ENCODE measurements at regions not wholly inside any gene's neighbourhood (a gene's known extent, or its start where the extent isn't known, plus 50 kb on each side); places are given as distances from the start of the nearest gene placed in this dataset.
"Not testable (repeated sequence)": the region's sequence is repeated elsewhere in the genome, so short reads cannot be mapped to it uniquely, and the experiment has no call there.

DNA sequence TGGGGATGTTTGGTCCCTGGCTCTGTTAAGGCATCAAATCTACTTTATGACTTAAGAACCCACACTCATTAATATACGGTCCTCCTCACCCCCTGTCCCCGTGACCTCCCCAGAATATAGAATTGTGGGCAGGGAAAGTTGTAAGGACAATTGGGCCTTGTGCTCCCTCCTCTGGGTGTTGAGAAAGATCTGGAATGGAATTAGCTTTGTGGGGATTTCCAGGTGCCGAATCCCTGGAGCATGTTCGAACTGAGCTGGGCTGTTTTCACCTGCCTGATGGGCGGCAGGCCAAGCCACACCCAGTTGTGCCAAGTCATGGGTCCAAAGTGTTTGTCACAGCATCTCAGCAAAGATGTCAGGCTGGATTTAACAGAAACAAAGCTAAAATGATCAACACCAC lies 349.3 kb upstream of the KLF3 start:
- DNase-seq, result no peak

GRCh38 chr4:38315286-38315685 lies 348.7 kb upstream of the KLF3 start:
- DNase-seq, result no peak

DNA sequence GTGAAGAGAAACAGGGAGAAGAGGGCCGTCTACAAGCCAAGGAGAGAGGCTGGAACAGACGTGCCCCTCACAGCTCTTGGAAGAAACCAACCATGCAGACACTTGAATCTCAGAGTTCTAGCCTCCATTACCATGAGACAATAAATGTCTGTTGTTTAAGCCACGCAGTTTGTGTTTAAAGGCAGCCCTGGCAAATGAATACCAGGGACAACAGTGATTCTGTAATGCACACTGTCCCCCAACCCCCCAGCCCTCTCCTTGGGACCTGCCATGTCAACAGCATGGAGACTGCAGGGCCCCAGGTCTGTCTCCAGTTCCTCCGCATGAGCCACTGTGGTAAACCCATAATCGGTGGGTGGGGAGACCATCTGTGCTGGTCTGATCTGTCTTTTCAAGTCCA lies 348.0 kb upstream of the KLF3 start:
- no peak for DNase-seq

GRCh38 chr4:38317041-38317674 lies 346.8 kb upstream of the KLF3 start:
- no peak for DNase-seq

DNA sequence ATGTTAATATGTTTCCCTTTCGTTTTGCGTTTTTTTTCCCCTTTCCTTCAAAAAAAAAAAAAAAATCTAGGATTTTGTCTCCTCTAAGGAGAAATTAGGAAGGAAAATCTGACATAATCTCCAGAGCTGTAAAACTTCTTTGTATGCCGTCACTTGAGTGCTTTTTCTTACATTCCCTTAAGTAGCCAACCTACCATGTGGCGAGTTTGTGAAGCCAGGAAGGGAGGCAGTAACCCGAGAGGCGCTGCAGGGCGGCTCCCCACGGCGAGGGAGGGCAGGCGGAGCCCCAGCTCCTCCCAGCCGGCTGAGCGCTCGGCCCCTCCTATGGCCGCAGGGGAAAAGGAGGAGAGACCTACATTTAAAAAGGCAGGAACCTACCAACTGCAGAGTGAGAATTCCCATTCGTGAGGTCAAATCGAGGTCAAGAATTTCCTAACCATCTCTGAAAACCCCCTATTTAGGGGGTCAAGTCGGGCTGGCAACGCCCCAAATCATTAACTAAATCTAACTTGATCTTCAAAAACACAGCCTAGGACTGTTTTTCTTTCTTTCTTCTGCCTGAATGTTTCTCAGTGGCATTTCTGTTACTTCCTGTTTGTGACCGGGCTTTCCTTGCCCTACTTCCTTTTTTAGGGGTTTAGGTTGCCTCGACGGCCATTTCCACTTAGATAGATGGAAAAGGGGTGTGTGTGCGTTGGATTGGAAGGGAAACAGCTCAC lies 345.1 kb upstream of the KLF3 start:
- DNase-seq, result peak; percentile 41

DNA sequence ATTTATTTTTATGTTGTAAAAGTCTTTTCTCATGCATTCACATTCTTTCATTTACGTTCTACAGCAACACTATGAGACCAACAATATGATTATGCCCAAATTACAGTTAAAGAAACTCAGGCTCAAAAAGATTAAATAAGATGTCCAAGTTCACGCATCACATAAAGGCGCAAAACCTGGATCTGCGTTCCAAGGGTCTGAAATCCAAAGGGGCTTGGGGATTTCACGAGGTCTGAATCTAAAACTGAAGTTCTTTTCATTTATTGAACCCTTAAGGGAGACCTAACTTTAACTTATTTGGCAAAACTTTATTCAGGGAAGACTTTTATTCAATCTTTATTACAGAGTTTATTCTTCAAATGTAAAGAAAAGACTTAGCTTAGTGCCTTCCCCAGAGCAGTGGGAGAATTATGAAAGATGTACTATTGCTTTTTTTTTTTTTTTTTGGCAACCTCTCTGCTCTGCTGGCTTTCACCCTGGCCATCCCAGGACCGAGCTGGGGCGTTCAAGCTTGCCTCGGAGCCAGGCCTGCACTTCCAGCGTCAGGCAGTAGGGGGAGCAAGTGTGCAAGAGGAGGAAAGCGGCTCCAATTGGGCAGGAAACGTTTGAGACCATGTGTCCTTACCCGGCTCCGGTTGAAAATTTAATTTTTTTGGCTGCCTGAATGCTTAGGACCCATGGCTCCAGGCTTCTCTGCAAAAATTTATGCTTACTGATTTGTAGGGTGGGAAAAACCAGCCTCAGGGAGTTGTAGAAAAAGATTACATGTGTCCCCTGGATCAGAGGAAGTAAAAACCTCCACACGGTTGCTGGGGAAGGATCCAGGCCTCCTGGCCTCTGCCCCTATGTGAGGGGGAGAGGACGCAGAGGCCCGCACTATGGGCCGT lies 344.3 kb upstream of the KLF3 start:
- DNase-seq, result peak; percentile 95

GRCh38 chr4:38320343-38320695 lies 343.7 kb upstream of the KLF3 start:
- DNase-seq, result no peak

DNA sequence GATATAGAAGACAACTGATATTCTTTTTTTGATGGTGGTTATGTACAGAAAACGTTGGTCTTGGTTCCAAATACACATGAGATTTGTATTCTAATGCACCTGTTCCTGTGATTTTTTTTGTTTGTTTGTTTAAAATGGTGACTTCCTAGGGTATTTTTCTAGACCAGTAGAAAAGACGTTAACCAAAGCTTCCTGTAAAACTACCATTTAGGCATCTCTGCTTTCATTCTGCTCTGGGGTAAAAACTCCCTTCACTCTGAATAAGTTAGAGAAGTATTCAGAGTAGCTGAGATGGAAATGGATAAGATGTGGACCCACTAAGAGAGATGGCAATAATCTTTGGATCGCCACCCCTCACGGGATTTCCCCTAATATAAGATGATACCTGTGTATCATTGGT lies 343.2 kb upstream of the KLF3 start:
- no peak for DNase-seq

DNA sequence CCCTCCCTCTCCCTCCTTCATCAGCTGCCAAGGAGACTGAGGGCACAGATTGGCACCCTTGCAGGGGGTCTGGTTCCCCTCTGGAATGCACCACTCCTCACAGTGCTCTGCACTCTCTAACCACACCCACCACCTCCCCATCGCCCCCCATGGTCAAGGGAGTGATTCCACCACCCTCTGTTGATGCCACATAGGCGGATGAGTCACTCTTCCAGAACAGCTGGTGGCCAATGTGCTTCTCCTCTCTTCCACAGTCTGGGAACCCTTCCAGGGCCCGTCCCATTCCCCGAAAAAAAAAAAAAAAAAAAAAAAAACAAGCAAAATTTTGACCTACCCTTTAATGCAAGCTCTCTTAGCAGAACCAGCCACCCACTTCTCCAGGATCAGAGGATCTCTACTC lies 341.3 kb upstream of the KLF3 start:
- DNase-seq, result no peak

- no peak for DNase-seq
These were observed 340.8 kb upstream of the KLF3 start for GRCh38 chr4:38323141-38323641.

- DNase-seq, result no peak
These were observed 339.0 kb upstream of the KLF3 start for GRCh38 chr4:38324861-38325628.

GRCh38 chr4:38325629-38325913 lies 338.4 kb upstream of the KLF3 start:
- DNase-seq, result no peak

- no peak for DNase-seq
These were observed 337.5 kb upstream of the KLF3 start for GRCh38 chr4:38326499-38326898.

- DNase-seq, result no peak
These were observed 336.8 kb upstream of the KLF3 start for GRCh38 chr4:38327174-38327573.

- no peak for DNase-seq
These were observed 334.8 kb upstream of the KLF3 start for GRCh38 chr4:38328989-38329729.

- DNase-seq, result no peak
These were observed 333.7 kb upstream of the KLF3 start for GRCh38 chr4:38330321-38330720.

DNA sequence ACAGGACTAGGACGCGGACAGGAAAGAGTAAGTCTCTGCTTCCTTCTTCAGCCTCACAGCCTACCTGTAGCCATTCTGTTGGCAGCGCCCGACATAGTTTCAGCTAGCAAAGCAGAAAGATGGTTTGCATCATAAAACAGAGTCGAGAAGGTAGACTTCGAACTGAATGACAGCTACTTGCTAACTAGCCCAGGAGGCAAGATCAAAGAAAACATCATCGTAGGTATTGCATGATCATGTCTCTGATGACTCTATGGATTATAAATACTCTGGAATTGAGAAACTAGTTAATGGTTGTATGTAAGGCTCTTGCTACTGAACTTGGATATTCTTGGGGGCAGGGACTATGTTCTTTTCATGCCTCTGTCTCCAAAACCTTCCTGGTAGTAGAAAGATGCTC lies 333.1 kb upstream of the KLF3 start:
- DNase-seq, result no peak

DNA sequence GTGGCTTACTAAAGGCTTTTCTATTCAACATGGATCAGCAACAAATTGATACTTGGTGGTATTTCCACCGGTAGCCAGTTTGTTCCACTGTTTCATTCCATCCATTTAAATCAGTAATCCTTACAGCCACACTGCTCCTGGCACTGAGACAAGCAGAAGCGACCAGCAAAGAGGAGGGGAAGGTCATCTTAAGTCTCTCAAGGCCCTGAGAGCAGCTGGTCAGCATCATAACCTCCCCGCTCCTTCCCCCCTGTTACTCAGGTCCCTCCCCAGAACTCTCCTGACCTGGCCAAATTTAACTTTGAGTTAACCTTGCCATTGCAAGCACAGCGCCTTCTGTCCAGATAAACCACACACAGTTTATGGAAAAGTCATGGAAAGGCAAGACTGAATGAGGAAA lies 331.3 kb upstream of the KLF3 start:
- no peak for DNase-seq

- no peak for DNase-seq
These were observed 330.8 kb upstream of the KLF3 start for GRCh38 chr4:38333219-38333618.

- no peak for DNase-seq
These were observed 329.2 kb upstream of the KLF3 start for GRCh38 chr4:38334791-38335190.

DNA sequence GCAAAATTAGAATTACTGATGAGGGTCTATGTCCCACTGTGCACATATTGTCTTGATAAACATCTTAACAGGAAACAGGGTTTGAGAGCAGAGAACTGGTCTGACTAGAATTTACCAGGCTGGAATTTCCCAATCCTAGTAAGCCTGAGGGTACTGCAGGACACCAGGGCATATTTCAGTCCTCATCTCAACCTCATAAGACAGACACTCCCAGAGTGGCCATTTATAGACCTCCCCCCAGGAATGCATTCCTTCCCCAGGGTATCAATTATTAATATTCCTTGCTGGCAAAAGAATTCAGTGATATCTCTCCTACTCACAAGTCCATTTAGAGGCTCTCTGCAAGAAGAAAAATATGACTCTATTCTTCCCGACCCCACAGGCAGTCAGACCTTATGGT lies 325.1 kb upstream of the KLF3 start:
- not testable (repeated sequence) for DNase-seq

DNA sequence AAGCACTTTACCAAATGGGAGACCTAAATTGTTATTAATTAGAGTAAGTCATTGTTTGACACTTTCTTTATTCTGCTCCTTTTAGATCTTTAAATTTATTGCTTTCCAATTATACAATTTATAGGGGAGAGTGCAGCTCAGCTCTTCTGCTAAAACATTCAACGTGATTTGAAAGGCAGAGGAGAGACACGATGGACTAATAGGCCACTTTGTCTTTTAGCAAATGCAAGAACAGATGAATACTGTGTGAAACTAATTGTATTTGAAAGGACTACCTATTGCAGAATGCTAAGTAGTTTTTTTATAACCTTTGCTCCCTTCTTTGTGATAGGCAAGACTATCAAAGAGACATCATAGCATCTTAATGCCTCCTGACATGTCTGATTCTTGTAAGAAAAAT lies 320.4 kb upstream of the KLF3 start:
- DNase-seq, result no peak

- no peak for DNase-seq
These were observed 319.1 kb upstream of the KLF3 start for GRCh38 chr4:38344929-38345328.

All from activated T-cell treated with anti-CD3 and anti-CD28 coated beads for 4 hours (primary cell).